Right lobe of liver (tissue), 4 donors: ENCODE measurements at regions not wholly inside any gene's neighbourhood (a gene's known extent, or its start where the extent isn't known, plus 50 kb on each side); places are given as distances from the start of the nearest gene placed in this dataset.

Experiments used
- CTCF ChIP-seq, 4 donors: fragments of 200-600 bp in 3 of 4; fragments of 450-650 bp in 1 of 4; IDR thresholded peaks; one replicate each; pipeline versions ENCODE4 v1.5.1 to v1.8.0; 2016 to 2022; ENCODE audit warnings: antibody characterized with exemption in 4 of 4, mild to moderate bottlenecking in 2 of 4
- POLR2A ChIP-seq: fragments of 450-650 bp; IDR thresholded peaks from one replicate; pipeline ENCODE4 v1.6.1; 2017; ENCODE audit warnings: antibody characterized with exemption, mild to moderate bottlenecking
- donor health status: DM: no; HTN: no; CAD: no.
- donor health status: DM: no; HTN: no; CAD: no.
- donor health status: DM: no; HTN: yes; CAD: no.

- TF ChIP-seq POLR2A: no peak
- TF ChIP-seq CTCF (IDR thresholded peaks at IDR 0.05): no peak
These were observed 86.6 kb downstream of the MYCN start for GRCh38 chr2:16026816-16027501.
